ENCODE measurements at regions not wholly inside any gene's neighbourhood (a gene's known extent, or its start where the extent isn't known, plus 50 kb on each side); places are given as distances from the start of the nearest gene placed in this dataset.

GRCh38 chr6:77245026-77245425, 218.3 kb downstream of the HTR1B start:
- DNase-seq (ENCODE audit: insufficient read length) (no peak), FAIRE-seq (no peak)
- no peak for TF ChIP-seq POLR2A (IDR thresholded peaks at IDR 0.05; ENCODE audit: low read depth, low read length)
- TF ChIP-seq POLR2AphosphoS5 (IDR thresholded peaks at IDR 0.05; ENCODE audit: low read depth, low read length) = no peak
- no peak for TF ChIP-seq TAF1 (IDR thresholded peaks at IDR 0.05; ENCODE audit: borderline replicate concordance, low read depth, low read length)

- DNase-seq (ENCODE audit: insufficient read length) (no peak), FAIRE-seq (no peak)
- TF ChIP-seq POLR2A (IDR thresholded peaks at IDR 0.05; ENCODE audit: low read depth, low read length) (no peak), POLR2AphosphoS5 (IDR thresholded peaks at IDR 0.05; ENCODE audit: low read depth, low read length) (no peak), TAF1 (IDR thresholded peaks at IDR 0.05; ENCODE audit: borderline replicate concordance, low read depth, low read length) (no peak)
Observed at GRCh38 chr6:77231438-77232305, 231.6 kb downstream of the HTR1B start.

- TF ChIP-seq POLR2A (IDR thresholded peaks at IDR 0.05; ENCODE audit: low read depth, low read length) (no peak), POLR2AphosphoS5 (IDR thresholded peaks at IDR 0.05; ENCODE audit: low read depth, low read length) (no peak), TAF1 (IDR thresholded peaks at IDR 0.05; ENCODE audit: borderline replicate concordance, low read depth, low read length) (no peak)
- no peak for DNase-seq (ENCODE audit: insufficient read length)
- FAIRE-seq = no peak
Observed at GRCh38 chr6:77228279-77228678, 235.0 kb downstream of the HTR1B start.

- no peak for TF ChIP-seq TAF1 (IDR thresholded peaks at IDR 0.05; ENCODE audit: borderline replicate concordance, low read depth, low read length)
- no peak for TF ChIP-seq POLR2AphosphoS5 (IDR thresholded peaks at IDR 0.05; ENCODE audit: low read depth, low read length)
- no peak for TF ChIP-seq POLR2A (IDR thresholded peaks at IDR 0.05; ENCODE audit: low read depth, low read length)
- FAIRE-seq (no peak), DNase-seq (ENCODE audit: insufficient read length) (no peak)
Observed at GRCh38 chr6:77217896-77218295, 245.4 kb downstream of the HTR1B start.

DNA sequence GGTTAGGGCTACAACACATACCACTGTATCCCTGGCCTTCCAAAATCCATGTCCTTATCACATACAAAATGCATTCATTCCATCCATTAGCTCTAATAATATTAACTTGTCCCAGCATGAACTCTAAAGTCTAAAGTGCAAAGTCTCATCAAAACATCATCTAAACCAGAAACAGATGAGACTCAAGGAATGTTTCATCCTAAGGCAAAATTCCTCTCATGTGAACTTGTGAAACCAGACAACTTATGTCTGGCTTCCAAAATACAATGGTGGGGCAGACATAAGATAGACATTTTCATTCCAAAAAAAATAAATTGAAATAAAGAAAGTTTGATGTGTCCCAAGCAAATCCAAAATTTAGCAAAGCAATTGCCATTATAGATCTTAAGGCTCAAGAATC, 257.4 kb downstream of the HTR1B start:
- DNase-seq (ENCODE audit: insufficient read length) = no peak

DNA sequence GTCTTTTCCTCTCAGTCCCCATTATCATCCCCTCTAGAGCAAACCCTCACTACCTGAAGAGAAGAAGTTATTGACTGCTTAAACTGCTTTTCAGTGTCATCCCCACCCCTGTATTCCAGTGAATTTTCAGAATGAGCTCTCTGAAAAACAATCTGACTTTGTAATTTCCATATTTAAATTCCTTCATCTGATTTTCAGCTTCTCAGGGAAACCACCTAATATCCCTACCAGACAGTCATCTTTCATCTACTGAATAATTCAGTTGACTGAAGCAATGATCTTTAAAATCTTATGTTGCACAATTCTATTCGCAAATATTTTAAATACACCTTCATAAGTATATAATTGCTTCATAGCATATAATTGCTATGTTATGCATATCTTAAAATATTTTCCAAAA, 258.7 kb downstream of the HTR1B start:
- FAIRE-seq = no peak

More for the DNA sequence above, 257.4 kb downstream of the HTR1B start:
- TF ChIP-seq POLR2A (IDR thresholded peaks at IDR 0.05; ENCODE audit: low read depth, low read length) = no peak
- no peak for TF ChIP-seq TAF1 (IDR thresholded peaks at IDR 0.05; ENCODE audit: borderline replicate concordance, low read depth, low read length)
- no peak for TF ChIP-seq POLR2AphosphoS5 (IDR thresholded peaks at IDR 0.05; ENCODE audit: low read depth, low read length)
- no peak for FAIRE-seq

GRCh38 chr6:77183447-77183846, 279.8 kb downstream of the HTR1B start:
- TF ChIP-seq POLR2AphosphoS5 (IDR thresholded peaks at IDR 0.05; ENCODE audit: low read depth, low read length) (no peak), POLR2A (IDR thresholded peaks at IDR 0.05; ENCODE audit: low read depth, low read length) (no peak)
- FAIRE-seq (no peak), DNase-seq (ENCODE audit: insufficient read length) (no peak)

More for the DNA sequence above, 258.7 kb downstream of the HTR1B start:
- TF ChIP-seq TAF1 (IDR thresholded peaks at IDR 0.05; ENCODE audit: borderline replicate concordance, low read depth, low read length) (no peak), POLR2AphosphoS5 (IDR thresholded peaks at IDR 0.05; ENCODE audit: low read depth, low read length) (no peak), POLR2A (IDR thresholded peaks at IDR 0.05; ENCODE audit: low read depth, low read length) (no peak)
- no peak for DNase-seq (ENCODE audit: insufficient read length)

GRCh38 chr6:77181749-77182148, 281.5 kb downstream of the HTR1B start:
- FAIRE-seq = no peak
- TF ChIP-seq POLR2AphosphoS5 (IDR thresholded peaks at IDR 0.05; ENCODE audit: low read depth, low read length) = no peak
- no peak for TF ChIP-seq TAF1 (IDR thresholded peaks at IDR 0.05; ENCODE audit: borderline replicate concordance, low read depth, low read length)
- DNase-seq (ENCODE audit: insufficient read length) = no peak

DNA sequence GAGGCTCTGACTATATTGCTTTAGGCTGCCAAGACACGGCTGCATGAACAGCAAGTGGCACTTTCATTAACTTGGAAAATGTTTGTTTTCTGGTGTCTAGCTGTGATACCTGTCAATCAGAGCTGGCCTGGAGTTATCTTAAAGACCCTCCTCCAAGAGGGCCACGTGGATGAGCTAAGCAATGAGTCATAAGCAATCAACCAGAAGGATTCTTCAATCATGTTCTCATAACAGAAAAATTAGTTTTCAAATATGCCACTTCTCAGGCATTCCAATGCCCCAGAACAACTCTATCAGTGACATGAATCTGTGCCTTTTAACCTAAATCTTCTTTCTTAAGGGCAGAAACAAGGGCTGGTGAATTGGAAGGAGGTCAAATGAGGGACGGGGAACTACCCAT, 283.0 kb downstream of the HTR1B start:
- FAIRE-seq (no peak), DNase-seq (ENCODE audit: insufficient read length) (no peak)
- TF ChIP-seq TAF1 (IDR thresholded peaks at IDR 0.05; ENCODE audit: borderline replicate concordance, low read depth, low read length) = no peak
- no peak for TF ChIP-seq POLR2AphosphoS5 (IDR thresholded peaks at IDR 0.05; ENCODE audit: low read depth, low read length)
- TF ChIP-seq POLR2A (IDR thresholded peaks at IDR 0.05; ENCODE audit: low read depth, low read length) = no peak

DNA sequence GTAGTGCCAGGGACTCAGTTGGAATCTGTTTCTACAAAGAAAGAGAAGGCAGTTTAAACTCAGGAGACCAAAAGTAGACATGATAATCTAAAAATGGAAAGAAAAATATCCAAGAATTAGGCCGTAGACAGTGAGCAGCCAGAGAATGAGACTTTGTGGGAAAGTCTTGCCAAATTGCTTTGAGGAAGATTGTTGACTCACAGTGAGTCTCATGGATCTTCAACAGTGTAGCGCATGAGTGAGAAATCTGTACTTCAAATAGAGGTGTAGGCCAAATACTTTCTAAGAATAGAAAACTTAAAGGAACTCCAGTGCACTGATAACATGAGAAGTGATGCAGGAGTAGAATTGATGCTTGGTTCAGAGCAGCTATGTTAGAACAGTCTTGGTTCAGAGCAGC, 284.5 kb downstream of the HTR1B start:
- DNase-seq (ENCODE audit: insufficient read length) (no peak), FAIRE-seq (no peak)
- TF ChIP-seq POLR2A (IDR thresholded peaks at IDR 0.05; ENCODE audit: low read depth, low read length) (no peak), POLR2AphosphoS5 (IDR thresholded peaks at IDR 0.05; ENCODE audit: low read depth, low read length) (no peak), TAF1 (IDR thresholded peaks at IDR 0.05; ENCODE audit: borderline replicate concordance, low read depth, low read length) (no peak)

GRCh38 chr6:77177470-77177869, 285.8 kb downstream of the HTR1B start:
- DNase-seq (ENCODE audit: insufficient read length) = no peak
- FAIRE-seq = no peak
- TF ChIP-seq POLR2A (IDR thresholded peaks at IDR 0.05; ENCODE audit: low read depth, low read length) = no peak
- TF ChIP-seq POLR2AphosphoS5 (IDR thresholded peaks at IDR 0.05; ENCODE audit: low read depth, low read length) = no peak

DNA sequence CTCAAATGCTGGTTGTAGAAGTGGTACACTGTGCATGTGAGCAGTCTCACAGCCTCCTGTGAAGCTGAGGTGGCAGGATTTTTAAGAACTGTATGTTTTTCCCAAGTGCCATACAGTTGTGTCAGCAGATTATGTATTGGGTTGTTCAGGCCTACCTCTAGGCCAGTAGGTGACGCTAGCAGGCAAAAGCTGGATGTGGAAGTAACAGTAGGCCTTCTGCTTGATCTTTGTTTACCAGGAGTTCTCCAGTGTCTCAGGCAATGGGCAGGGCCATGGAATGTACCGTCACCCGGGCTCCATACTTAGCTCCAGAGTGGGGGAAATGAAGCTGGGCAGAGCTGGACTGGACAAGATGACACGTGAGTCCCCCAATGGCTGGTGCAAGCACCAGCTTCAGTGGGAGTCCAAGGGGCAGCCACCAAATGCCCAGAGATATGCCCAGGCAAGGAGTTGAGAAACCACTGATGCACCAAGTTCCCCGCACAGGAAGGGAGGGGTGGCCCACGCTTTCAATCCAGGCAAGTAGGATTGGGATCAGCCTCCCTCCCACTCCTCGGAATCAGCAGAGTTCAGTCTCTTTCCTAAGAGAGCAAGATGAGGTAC, 289.7 kb downstream of the HTR1B start:
- TF ChIP-seq TAF1 (IDR thresholded peaks at IDR 0.05; ENCODE audit: borderline replicate concordance, low read depth, low read length) = no peak
- TF ChIP-seq POLR2AphosphoS5 (IDR thresholded peaks at IDR 0.05; ENCODE audit: low read depth, low read length) = no peak
- no peak for TF ChIP-seq POLR2A (IDR thresholded peaks at IDR 0.05; ENCODE audit: low read depth, low read length)
- DNase-seq (ENCODE audit: insufficient read length) = no peak
- FAIRE-seq = no peak
